ENCODE measurements at regions not wholly inside any gene's neighbourhood (a gene's known extent, or its start where the extent isn't known, plus 50 kb on each side); places are given as distances from the start of the nearest gene placed in this dataset.

DNA sequence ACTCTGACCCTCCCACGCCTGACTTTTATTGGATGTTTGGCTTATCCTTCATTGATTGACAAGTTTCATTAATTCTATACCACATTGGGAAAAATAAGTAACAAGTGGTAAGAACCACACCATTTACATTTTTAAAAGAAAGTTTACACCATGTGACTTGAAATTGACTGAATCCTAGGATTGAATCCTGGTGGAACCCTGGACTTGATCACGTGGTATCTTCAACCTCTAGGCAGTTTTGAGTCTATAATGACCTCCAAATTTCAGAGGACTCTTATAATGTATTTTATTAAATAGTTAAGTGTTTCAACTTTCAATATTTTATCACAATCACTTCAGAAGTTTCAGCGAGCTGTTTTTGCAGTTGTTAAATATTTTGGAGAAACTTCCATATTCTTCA is 172.0 kb downstream of the SLC6A15 start:
- ChIA-PET POLR2A (no interaction called here), CTCF (no interaction called here)
- H3K27ac Mint-ChIP-seq: no peak overlapping the region
- no peak for DNase-seq
- no peaks in the 10 kb centered on the region for H3K27me3 Mint-ChIP-seq
- no peaks in the 10 kb centered on the region for H3K4me1 Mint-ChIP-seq
- H3K4me3 Mint-ChIP-seq: no peak overlapping the region
- intact Hi-C loops (cut with DNase I, micrococcal nuclease): no loop called here
- ATAC-seq: no peak
- H3K9me3 Mint-ChIP-seq (ENCODE audit: low read depth): no peaks in the 10 kb centered on the region
- no peaks in the 10 kb centered on the region for H3K36me3 Mint-ChIP-seq (ENCODE audit: low read depth)

DNA sequence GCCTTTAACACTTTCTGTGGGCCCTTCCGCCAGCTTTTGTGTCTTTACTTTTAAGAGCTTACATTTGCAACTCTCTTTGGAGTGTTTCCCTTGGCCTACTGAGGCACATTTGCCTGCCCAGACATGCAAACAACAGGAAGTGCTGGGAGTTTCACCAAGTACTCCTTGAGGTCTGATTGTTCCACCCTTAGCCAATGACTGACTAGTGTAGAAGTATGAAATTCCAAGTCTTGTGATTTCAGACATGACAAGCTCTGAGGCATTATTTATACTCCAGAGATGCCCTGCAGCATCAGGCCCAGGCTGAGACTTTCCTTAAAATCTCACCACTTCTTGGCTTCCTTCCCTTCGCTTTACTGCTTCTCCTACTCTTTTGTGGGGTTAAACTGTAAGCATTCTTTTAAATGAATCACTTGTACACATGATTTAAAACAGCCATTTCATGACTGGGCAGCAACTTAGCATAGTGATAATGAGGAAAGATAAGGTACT is 174.1 kb downstream of the SLC6A15 start:
- ATAC-seq: no peak
- Mint-ChIP-seq H3K27me3 (no peaks in the 10 kb centered on the region), H3K27ac (no peak overlapping the region), H3K4me1 (no peaks in the 10 kb centered on the region), H3K36me3 (ENCODE audit: low read depth) (no peaks in the 10 kb centered on the region), H3K9me3 (ENCODE audit: low read depth) (no peaks in the 10 kb centered on the region), H3K4me3 (no peak overlapping the region)
- intact Hi-C loops (cut with DNase I, micrococcal nuclease): no loop called here
- DNase-seq: no peak
- CTCF ChIA-PET: no interaction called here
- POLR2A ChIA-PET: no interaction called here

DNA sequence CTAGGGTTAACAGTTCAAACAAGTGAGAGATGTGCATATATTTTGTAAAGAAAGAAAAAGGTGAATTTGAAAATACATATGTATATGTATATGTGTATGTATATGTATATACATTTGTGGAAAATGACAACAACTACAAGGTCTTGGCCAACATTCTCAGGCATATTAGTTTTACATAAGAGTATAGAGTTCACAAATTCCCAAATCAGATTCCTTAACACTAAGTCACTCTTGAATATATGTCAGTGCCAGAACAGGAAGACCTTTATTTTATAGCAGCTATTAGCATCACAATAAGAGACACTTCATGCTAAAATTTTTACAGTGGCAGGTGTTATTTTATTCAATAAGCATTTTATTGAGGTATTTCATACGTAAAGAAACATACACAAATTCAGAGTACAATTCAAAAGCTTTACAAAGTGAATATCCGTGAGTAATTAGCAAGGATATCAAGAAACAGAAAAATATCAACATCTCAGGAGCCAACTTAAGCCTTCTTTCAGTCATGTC is 179.7 kb downstream of the SLC6A15 start:
- Mint-ChIP-seq H3K4me3 (no peak overlapping the region), H3K4me1 (no peaks in the 10 kb centered on the region), H3K27me3 (no peaks in the 10 kb centered on the region), H3K27ac (no peak overlapping the region), H3K9me3 (ENCODE audit: low read depth) (no peaks in the 10 kb centered on the region), H3K36me3 (ENCODE audit: low read depth) (no peaks in the 10 kb centered on the region)
- ATAC-seq: no peak
- DNase-seq: no peak
- intact Hi-C loops (cut with DNase I, micrococcal nuclease): no loop called here
- POLR2A ChIA-PET: no interaction called here
- CTCF ChIA-PET: no interaction called here

DNA sequence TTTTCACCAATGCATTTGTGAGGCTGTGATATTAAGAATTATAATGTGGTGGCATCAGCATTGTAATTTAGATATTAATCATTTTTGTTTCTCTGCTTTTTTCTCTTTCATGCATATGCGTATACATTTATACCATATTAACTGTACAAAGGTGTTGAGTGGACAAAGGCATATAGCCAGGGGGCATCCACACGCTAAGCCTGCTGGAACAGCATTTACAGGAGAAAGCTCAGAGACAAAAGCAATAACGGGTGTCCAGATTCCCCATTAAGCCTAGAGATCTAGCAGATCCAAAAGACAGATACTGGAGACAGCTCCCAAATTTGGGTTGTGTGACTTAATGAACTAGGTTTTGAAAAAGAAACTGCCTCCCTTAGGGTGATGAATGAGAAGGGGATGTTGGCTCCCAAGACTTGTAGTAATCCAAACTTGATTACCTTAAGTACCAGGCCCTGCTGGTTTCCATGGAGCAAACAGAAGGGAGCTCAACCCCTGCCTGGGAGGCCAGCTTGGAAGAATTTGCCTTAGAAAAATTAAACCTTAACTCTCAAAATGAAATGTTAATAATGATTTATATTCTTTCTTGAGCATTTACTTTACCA is 181.9 kb downstream of the SLC6A15 start:
- Mint-ChIP-seq H3K27ac (no peak overlapping the region), H3K4me3 (no peak overlapping the region), H3K36me3 (ENCODE audit: low read depth) (no peaks in the 10 kb centered on the region), H3K9me3 (ENCODE audit: low read depth) (no peaks in the 10 kb centered on the region), H3K27me3 (no peaks in the 10 kb centered on the region), H3K4me1 (no peaks in the 10 kb centered on the region)
- ChIA-PET CTCF (no interaction called here), POLR2A (no interaction called here)
- DNase-seq: no peak
- ATAC-seq: no peak
- intact Hi-C loops (cut with DNase I, micrococcal nuclease): no loop called here

DNA sequence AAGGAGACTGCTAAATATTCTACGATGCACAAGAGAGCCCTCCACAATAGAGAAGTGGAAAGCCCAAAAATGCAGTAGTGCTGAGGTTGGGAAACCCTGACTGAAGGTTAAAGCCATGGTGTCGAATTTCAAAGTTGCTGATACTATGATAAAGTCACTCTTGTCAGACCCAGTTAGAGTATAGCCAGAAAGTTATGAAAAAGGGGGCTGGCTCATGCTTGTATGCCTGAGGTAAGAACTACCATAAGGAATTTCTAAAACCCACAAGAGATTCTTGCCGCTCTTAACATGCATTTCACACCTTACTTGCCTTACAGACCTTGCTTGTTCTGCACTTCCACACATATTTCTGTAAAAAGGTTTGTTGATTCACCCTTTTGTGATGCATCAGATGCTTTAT is 184.6 kb downstream of the SLC6A15 start:
- Mint-ChIP-seq H3K9me3 (ENCODE audit: low read depth) (no peaks in the 10 kb centered on the region), H3K36me3 (ENCODE audit: low read depth) (no peaks in the 10 kb centered on the region), H3K27ac (no peak overlapping the region), H3K4me1 (no peaks in the 10 kb centered on the region), H3K27me3 (no peaks in the 10 kb centered on the region), H3K4me3 (no peak overlapping the region)
- intact Hi-C loops (cut with DNase I, micrococcal nuclease): no loop called here
- ChIA-PET POLR2A (no interaction called here), CTCF (no interaction called here)
- DNase-seq (no peak), ATAC-seq (no peak)

DNA sequence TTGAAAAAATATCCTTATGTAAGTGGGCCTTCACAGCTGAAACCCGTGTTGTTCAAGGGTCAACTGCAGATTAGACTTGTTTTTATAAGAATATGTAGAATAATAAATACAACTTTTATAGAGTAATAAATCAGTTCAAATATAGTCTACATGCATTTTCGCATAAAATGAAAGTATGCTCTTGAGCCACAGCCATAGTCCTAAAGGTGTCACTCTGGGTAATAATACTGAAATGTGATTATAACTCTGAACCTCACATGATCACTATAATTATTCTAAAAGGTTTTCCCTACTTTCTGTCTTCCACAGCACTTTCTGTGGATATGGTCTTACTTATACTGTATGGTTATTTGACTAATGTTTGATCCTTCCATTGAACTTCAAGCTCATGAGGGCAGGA is 185.8 kb downstream of the SLC6A15 start:
- ChIA-PET CTCF (no interaction called here), POLR2A (no interaction called here)
- DNase-seq (no peak), ATAC-seq (no peak)
- Mint-ChIP-seq H3K9me3 (ENCODE audit: low read depth) (no peaks in the 10 kb centered on the region), H3K27ac (no peak overlapping the region), H3K27me3 (no peaks in the 10 kb centered on the region), H3K4me1 (no peaks in the 10 kb centered on the region), H3K36me3 (ENCODE audit: low read depth) (no peaks in the 10 kb centered on the region), H3K4me3 (no peak overlapping the region)
- intact Hi-C loops (cut with DNase I, micrococcal nuclease): no loop called here

DNA sequence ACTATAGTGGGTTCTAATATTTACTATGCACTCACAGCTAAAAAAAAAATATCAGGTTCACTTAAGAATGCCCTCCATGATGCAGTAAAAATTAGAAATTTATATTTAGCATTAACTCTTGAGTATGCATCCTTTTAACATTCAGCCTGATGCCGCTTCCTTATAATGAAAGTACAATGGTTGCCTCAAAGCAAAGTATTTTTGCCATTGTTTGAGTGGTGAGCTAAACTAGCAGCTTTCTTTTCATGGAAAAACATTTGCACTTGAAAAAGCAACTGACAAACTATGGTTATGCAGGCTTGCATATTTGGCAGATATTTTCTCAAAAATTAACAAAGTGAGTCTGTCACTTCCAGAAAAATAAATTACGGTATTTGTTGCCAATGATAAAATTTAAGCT is 188.6 kb downstream of the SLC6A15 start:
- DNase-seq: no peak
- intact Hi-C loops (cut with DNase I, micrococcal nuclease): no loop called here
- POLR2A ChIA-PET: no interaction called here

DNA sequence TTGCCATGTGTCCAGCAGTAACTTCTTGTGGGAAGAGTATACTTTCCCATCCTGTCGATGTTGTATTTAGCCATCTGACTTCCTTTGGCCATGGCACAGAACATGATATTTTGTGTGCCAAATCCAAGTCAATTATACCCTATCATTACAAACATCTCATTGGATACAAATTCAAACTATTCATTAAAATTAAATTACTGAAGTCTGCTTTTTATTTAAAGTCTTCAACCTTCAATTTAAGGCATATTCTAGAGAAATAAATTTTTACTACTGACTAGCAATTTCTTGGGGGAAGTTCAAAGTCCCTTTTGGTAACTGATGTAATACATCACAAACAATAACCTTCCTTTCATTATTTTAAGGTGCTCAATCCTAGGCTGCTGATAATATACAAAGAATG is 192.6 kb downstream of the SLC6A15 start:
- no peak for ATAC-seq
- POLR2A ChIA-PET: no interaction called here

More for the DNA sequence above, 188.6 kb downstream of the SLC6A15 start:
- no peak for ATAC-seq
- Mint-ChIP-seq H3K27ac (no peak overlapping the region), H3K27me3 (no peaks in the 10 kb centered on the region), H3K36me3 (ENCODE audit: low read depth) (no peaks in the 10 kb centered on the region), H3K9me3 (ENCODE audit: low read depth) (no peaks in the 10 kb centered on the region), H3K4me3 (no peak overlapping the region), H3K4me1 (no peaks in the 10 kb centered on the region)
- CTCF ChIA-PET: no interaction called here

DNA sequence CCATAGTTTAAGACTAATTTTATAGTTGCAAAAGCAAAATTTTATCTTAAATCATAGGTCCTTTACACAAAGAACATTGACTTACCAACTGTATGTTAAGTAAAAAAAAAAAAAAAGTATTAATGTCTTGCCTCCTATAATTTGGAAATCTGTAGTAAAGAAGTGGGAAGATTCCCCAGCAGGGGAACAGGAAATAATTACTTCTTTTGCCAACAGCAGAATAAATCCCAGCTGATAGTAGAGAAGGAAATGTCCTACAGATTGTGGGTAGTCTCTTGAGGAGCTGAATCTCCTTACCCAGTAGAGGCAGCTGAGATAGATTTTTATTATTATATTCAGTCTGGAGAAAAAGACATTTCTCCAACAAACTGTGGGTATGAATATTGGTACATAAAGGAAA is 193.7 kb downstream of the SLC6A15 start:
- Mint-ChIP-seq H3K27me3 (no peaks in the 10 kb centered on the region), H3K9me3 (ENCODE audit: low read depth) (no peaks in the 10 kb centered on the region), H3K4me1 (no peaks in the 10 kb centered on the region), H3K36me3 (ENCODE audit: low read depth) (no peaks in the 10 kb centered on the region), H3K4me3 (no peak overlapping the region), H3K27ac (no peak overlapping the region)
- intact Hi-C loops (cut with DNase I, micrococcal nuclease): no loop called here
- POLR2A ChIA-PET: no interaction called here
- CTCF ChIA-PET: no interaction called here
- DNase-seq (no peak), ATAC-seq (no peak)

More for the DNA sequence above, 192.6 kb downstream of the SLC6A15 start:
- intact Hi-C loops (cut with DNase I, micrococcal nuclease): no loop called here
- H3K27ac Mint-ChIP-seq: no peak overlapping the region
- no peak overlapping the region for H3K4me3 Mint-ChIP-seq
- no peaks in the 10 kb centered on the region for H3K4me1 Mint-ChIP-seq
- no peaks in the 10 kb centered on the region for H3K9me3 Mint-ChIP-seq (ENCODE audit: low read depth)
- no peaks in the 10 kb centered on the region for H3K27me3 Mint-ChIP-seq
- H3K36me3 Mint-ChIP-seq (ENCODE audit: low read depth): no peaks in the 10 kb centered on the region
- no peak for DNase-seq
- CTCF ChIA-PET: no interaction called here

DNA sequence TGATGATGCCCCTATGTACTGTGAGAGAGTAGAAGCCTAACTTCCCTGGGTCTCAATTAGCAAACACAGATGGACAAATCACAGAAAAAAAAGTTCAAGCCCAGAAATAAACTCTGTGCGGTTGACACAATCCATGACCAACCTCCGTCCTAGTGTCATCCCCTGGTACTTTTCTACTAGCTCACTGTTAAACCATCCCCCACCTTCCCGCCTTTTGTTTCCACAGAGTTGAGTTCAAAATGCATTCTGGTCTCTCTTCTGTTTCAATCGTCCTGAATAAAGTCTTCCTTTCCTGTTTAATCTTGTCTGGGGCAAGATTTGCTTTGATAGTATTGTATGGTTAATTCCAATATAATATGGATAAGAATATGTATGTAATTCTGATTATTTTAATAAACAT is 199.9 kb downstream of the SLC6A15 start:
- no peak overlapping the region for H3K4me3 Mint-ChIP-seq
- no peak overlapping the region for H3K27ac Mint-ChIP-seq
- DNase-seq: no peak
- no peaks in the 10 kb centered on the region for H3K27me3 Mint-ChIP-seq
- intact Hi-C loops (cut with DNase I, micrococcal nuclease): no loop called here
- ATAC-seq: no peak
- H3K9me3 Mint-ChIP-seq (ENCODE audit: low read depth): no peaks in the 10 kb centered on the region
- ChIA-PET POLR2A (no interaction called here), CTCF (no interaction called here)
- no peaks in the 10 kb centered on the region for H3K4me1 Mint-ChIP-seq
- no peaks in the 10 kb centered on the region for H3K36me3 Mint-ChIP-seq (ENCODE audit: low read depth)

DNA sequence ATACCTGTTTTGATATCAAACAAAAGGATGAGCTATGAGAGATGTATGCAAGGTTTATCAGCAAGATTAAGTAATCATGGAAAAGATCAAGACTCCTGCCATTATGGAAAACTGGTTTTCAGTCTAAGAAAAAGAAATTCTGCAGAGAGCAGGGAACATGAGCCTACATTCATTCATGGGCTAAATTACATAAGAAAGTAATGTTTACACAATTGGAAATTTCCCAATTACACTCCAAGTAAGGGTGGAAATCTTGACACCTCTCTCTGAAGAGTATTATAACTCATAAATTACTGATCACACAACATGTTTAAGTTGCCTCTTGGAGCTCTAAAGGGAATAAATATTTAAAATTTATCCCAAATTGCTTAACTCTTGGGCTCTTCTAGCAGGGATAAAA is 206.2 kb downstream of the SLC6A15 start:
- H3K9me3 Mint-ChIP-seq (ENCODE audit: low read depth): no peaks in the 10 kb centered on the region
- POLR2A ChIA-PET: no interaction called here
- H3K4me1 Mint-ChIP-seq: no peaks in the 10 kb centered on the region
- H3K36me3 Mint-ChIP-seq (ENCODE audit: low read depth): no peaks in the 10 kb centered on the region
- H3K4me3 Mint-ChIP-seq: no peak overlapping the region
- no peak for DNase-seq
- no peak for ATAC-seq
- no peak overlapping the region for H3K27ac Mint-ChIP-seq
- intact Hi-C loops (cut with DNase I, micrococcal nuclease): no loop called here
- H3K27me3 Mint-ChIP-seq: no peaks in the 10 kb centered on the region
- CTCF ChIA-PET: no interaction called here

DNA sequence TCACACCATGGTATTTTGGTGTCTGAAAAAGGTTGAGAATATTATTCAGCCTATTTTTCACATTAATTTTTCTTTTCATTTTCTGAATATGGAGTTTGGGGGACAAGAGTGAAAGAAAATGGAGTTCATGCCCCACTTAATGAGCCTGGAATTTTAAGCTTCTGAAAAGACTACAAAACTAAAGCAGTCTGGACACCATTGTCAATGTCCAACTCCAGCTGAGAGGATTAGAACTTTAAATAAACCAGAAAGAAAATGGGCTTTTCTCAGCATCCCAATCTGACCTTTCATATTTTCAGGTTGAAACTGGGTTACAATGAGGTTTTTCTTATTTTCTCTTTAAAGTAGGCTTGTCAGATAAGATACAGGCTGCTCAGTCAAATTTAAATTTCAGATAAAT is 207.7 kb downstream of the SLC6A15 start:
- no peaks in the 10 kb centered on the region for H3K9me3 Mint-ChIP-seq (ENCODE audit: low read depth)
- no peak overlapping the region for H3K27ac Mint-ChIP-seq
- no peaks in the 10 kb centered on the region for H3K4me1 Mint-ChIP-seq
- intact Hi-C loops (cut with DNase I, micrococcal nuclease): no loop called here
- POLR2A ChIA-PET: no interaction called here
- DNase-seq (no peak), ATAC-seq (no peak)
- CTCF ChIA-PET: no interaction called here
- no peaks in the 10 kb centered on the region for H3K27me3 Mint-ChIP-seq
- no peaks in the 10 kb centered on the region for H3K36me3 Mint-ChIP-seq (ENCODE audit: low read depth)
- H3K4me3 Mint-ChIP-seq: no peak overlapping the region

DNA sequence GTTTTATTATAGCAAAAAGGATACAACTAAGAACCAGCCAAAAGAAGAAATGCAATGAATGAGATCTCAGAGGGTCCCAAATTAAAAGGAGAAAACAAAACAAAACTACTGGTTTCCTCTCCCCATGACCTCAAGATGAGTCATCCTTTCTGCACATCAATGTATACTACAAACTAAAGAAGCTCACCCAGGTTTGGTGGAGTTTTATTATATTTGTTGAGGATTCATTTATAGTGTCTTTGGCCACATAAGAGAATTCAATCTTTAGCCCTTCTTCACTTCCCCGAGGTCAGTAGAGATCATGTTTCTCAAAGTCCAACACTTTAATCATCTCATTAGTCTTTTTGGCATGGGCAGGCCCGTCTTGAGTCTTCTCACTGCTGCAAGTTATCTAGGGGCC is 210.6 kb downstream of the SLC6A15 start:
- Mint-ChIP-seq H3K27me3 (no peaks in the 10 kb centered on the region), H3K4me1 (no peaks in the 10 kb centered on the region), H3K9me3 (ENCODE audit: low read depth) (no peaks in the 10 kb centered on the region), H3K27ac (no peak overlapping the region), H3K36me3 (ENCODE audit: low read depth) (no peaks in the 10 kb centered on the region), H3K4me3 (no peak overlapping the region)
- ATAC-seq (no peak), DNase-seq (no peak)
- ChIA-PET CTCF (interaction anchor here (1.0 kb wide), 1 partner anchor 39 kb away, joined by 3 read pairs; no protein-coding TSS in a partner anchor), POLR2A (no interaction called here)
- intact Hi-C loops (cut with DNase I, micrococcal nuclease): no loop called here

All from activated CD4-positive, alpha-beta T cell treated with anti-CD3 and anti-CD28 coated beads for 36 hours (primary cell).